KBM-7 (cell line): ENCODE measurements at regions not wholly inside any gene's neighbourhood (a gene's known extent, or its start where the extent isn't known, plus 50 kb on each side); places are given as distances from the start of the nearest gene placed in this dataset.

ENCODE experiments used
- DNase-seq: peaks from one replicate; pipeline ENCODE4 v3.0.0-alpha.2; 2015
- in situ Hi-C: fragments of 300-500 bp; cut with MboI; formaldehyde crosslinking; loops from 2 replicates; pipeline ENCODE4 v1.14.3; 2020; ENCODE audit warnings: low sequenced_read_pairs, low pct_unique_long_range_greater_than_20kb, mixed read lengths

- DNase-seq: no peak
- in situ Hi-C loops: no loop called here
Observed at GRCh38 chr5:24388448-24388847, 256.3 kb downstream of the CDH10 start.

GRCh38 chr5:24389968-24390367, 254.8 kb downstream of the CDH10 start:
- in situ Hi-C loops: no loop called here
- DNase-seq: no peak

- peak; percentile 88 for DNase-seq
- in situ Hi-C loops: no loop called here
Observed at GRCh38 chr5:24391816-24392215, 253.0 kb downstream of the CDH10 start.

GRCh38 chr5:24397601-24398000, 247.2 kb downstream of the CDH10 start:
- in situ Hi-C loops: no loop called here
- peak; percentile 33 for DNase-seq

- DNase-seq: peak; percentile 55
- in situ Hi-C loops: no loop called here
Observed at GRCh38 chr5:24401773-24402172, 243.0 kb downstream of the CDH10 start.

- DNase-seq: no peak
- in situ Hi-C loops: no loop called here
Observed at GRCh38 chr5:24407466-24407865, 237.3 kb downstream of the CDH10 start.

- in situ Hi-C loops: no loop called here
- DNase-seq: no peak
Observed at GRCh38 chr5:24428345-24428744, 216.4 kb downstream of the CDH10 start.

GRCh38 chr5:24433555-24433954, 211.2 kb downstream of the CDH10 start:
- in situ Hi-C loops: no loop called here
- DNase-seq: no peak
